Gastroesophageal sphincter (tissue), 4 donors: ENCODE measurements at regions not wholly inside any gene's neighbourhood (a gene's known extent, or its start where the extent isn't known, plus 50 kb on each side); places are given as distances from the start of the nearest gene placed in this dataset.

Experiments used
- ATAC-seq: fragments of 150-250 bp; one replicate; pipeline ENCODE4 v1.9.1; 2016; ENCODE audit warnings: mild to moderate bottlenecking, moderate library complexity
- H3K27ac ChIP-seq, 4 donors: fragments of 200-600 bp; sonication (generic) in 3 of 4; 1 replicate in 3 of 4; 2 replicates in 1 of 4; pipeline ENCODE4 v1.5.1; 2016 to 2019
- H3K27me3 ChIP-seq: fragments of 200-600 bp; sonication (generic); one replicate; pipeline ENCODE4 v1.5.1; 2019
- H3K36me3 ChIP-seq, 2 donors: fragments of 200-600 bp; sonication (generic); one replicate each; pipeline ENCODE4 v1.5.1; 2019; ENCODE audit warnings: control low read depth in 1 of 2
- H3K4me1 ChIP-seq, 3 donors: fragments of 200-600 bp; sonication (generic); 1 replicate in 2 of 3; 2 replicates in 1 of 3; pipeline ENCODE4 v1.5.1; 2016 to 2019; ENCODE audit warnings: control low read depth in 2 of 3
- H3K4me3 ChIP-seq, 2 donors: fragments of 200-600 bp; sonication (generic); one replicate each; pipeline ENCODE4 v1.5.1; 2019; ENCODE audit warnings: mild to moderate bottlenecking in 1 of 2, moderate library complexity in 1 of 2
- H3K9me3 ChIP-seq, 3 donors: fragments of 200-600 bp; sonication (generic); one replicate each; pipeline ENCODE4 v1.5.1; 2017 to 2019; ENCODE audit warnings: control low read depth in 2 of 3
- EP300 ChIP-seq: sonication (generic); formaldehyde crosslinking; IDR thresholded peaks from one replicate; pipeline ENCODE4 v1.6.1; 2017; ENCODE audit warnings: antibody characterized with exemption, mild to moderate bottlenecking
- POLR2A ChIP-seq, 2 donors: fragments of 450-650 bp; IDR thresholded peaks; one replicate each; pipeline ENCODE4 v1.6.1; 2017; ENCODE audit warnings: antibody characterized with exemption in 2 of 2, mild to moderate bottlenecking in 2 of 2, moderate library complexity in 1 of 2
- POLR2AphosphoS5 ChIP-seq: sonication (generic); formaldehyde crosslinking; IDR thresholded peaks from one replicate; pipeline ENCODE4 v1.6.1; 2017; ENCODE audit warnings: antibody characterized with exemption
- WGBS, 2 donors: methylation state at CpG; one replicate each; pipeline ENCODE4 v1.1.5; 2018; ENCODE audit warnings: low coverage in 1 of 2; 5-methylcytosine and 5-hydroxymethylcytosine counted together
- TF ChIP-seq, protein P1 (sequence below), 4 experiments: fragments of 200-600 bp in 2 of 4; fragments of 450-650 bp in 2 of 4; sonication (generic) in 1 of 4; IDR thresholded peaks; one replicate each; pipeline ENCODE4 v1.5.1; 2017 to 2019; ENCODE audit warnings: antibody characterized with exemption in 4 of 4, mild to moderate bottlenecking in 2 of 4, moderate library complexity in 2 of 4

DNA sequence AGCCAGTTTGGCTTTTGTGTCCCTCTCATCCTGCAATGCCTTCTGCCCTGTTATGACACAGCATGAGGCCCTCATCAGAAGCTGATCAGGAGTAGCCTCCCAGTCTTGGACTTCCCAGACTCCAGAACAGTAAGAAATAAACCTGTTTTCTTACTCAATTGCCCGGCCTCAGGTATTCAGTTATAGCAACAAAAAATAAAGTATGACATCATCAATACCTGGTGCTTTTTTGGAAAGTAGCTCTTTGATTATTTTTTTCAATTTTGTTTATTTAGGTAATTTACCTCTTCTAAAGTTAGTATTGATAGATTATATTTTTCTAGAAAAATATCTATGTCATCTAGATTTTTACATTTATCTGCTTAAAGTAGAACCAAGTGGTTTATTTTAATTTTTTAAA is 112.8 kb upstream of the CES5A start:
- WGBS, 2 donors = 100% methylated on average over 1 of the region's 1 CpG
- Histone ChIP-seq H3K4me1 (no peaks in the 10 kb centered on the region), H3K4me3 (no peak overlapping the region), H3K36me3 (no peaks in the 10 kb centered on the region), H3K9me3 (no peaks in the 10 kb centered on the region), H3K27ac (no peak overlapping the region), H3K27me3 (no peaks in the 10 kb centered on the region)
- ATAC-seq = no peak
- TF ChIP-seq POLR2A (IDR thresholded peaks at IDR 0.05) (no peak), POLR2AphosphoS5 (no peak), EP300 (no peak)
- TF ChIP-seq, protein P1, sequence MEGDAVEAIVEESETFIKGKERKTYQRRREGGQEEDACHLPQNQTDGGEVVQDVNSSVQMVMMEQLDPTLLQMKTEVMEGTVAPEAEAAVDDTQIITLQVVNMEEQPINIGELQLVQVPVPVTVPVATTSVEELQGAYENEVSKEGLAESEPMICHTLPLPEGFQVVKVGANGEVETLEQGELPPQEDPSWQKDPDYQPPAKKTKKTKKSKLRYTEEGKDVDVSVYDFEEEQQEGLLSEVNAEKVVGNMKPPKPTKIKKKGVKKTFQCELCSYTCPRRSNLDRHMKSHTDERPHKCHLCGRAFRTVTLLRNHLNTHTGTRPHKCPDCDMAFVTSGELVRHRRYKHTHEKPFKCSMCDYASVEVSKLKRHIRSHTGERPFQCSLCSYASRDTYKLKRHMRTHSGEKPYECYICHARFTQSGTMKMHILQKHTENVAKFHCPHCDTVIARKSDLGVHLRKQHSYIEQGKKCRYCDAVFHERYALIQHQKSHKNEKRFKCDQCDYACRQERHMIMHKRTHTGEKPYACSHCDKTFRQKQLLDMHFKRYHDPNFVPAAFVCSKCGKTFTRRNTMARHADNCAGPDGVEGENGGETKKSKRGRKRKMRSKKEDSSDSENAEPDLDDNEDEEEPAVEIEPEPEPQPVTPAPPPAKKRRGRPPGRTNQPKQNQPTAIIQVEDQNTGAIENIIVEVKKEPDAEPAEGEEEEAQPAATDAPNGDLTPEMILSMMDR (IDR thresholded peaks at IDR 0.05) = no peak

GRCh38 chr16:55982597-55982996 is 107.4 kb upstream of the CES5A start:
- Histone ChIP-seq H3K36me3 (no peaks in the 10 kb centered on the region), H3K27me3 (no peaks in the 10 kb centered on the region), H3K4me1 (no peaks in the 10 kb centered on the region), H3K4me3 (no peak overlapping the region), H3K27ac (no peak overlapping the region), H3K9me3 (no peaks in the 10 kb centered on the region)
- ATAC-seq = no peak
- TF ChIP-seq EP300 (no peak), POLR2A (IDR thresholded peaks at IDR 0.05) (no peak), POLR2AphosphoS5 (no peak)
- TF ChIP-seq, protein P1 (IDR thresholded peaks at IDR 0.05) = no peak
- WGBS, 2 donors = 75% methylated on average over 1 of the region's 1 CpG

DNA sequence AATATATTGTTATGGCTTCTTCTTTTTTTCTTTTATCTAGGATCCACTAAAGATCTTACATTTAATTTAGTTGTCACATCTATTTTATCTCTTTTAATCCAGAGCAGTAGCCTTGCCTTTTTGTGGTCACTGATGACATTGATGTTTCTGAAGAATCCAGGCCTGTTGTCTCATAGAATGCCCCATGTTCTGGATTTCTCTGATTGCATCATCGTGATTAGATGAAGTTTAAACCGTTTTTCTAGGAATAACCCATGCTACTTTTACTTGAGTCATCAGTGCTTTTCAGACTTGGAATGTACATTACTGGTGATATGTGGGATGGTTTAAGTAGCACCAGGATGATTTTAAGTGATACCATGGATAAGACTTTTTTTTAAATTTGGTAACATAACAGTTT is 106.4 kb upstream of the CES5A start:
- 71% methylated on average over 2 of the region's 2 CpGs; no CpG with 5 or more reads in 1 of the 2 donors for WGBS, 2 donors
- Histone ChIP-seq H3K36me3 (no peaks in the 10 kb centered on the region), H3K27ac (no peak overlapping the region), H3K9me3 (no peaks in the 10 kb centered on the region), H3K27me3 (no peaks in the 10 kb centered on the region), H3K4me1 (no peaks in the 10 kb centered on the region), H3K4me3 (no peak overlapping the region)
- ATAC-seq = no peak
- no peak for TF ChIP-seq POLR2A (IDR thresholded peaks at IDR 0.05)
- TF ChIP-seq EP300 = no peak
- TF ChIP-seq POLR2AphosphoS5 = no peak
- TF ChIP-seq, protein P1 (IDR thresholded peaks at IDR 0.05) = no peak

GRCh38 chr16:55976815-55977214 is 101.6 kb upstream of the CES5A start:
- ATAC-seq = no peak
- Histone ChIP-seq H3K36me3 (no peaks in the 10 kb centered on the region), H3K27me3 (no peaks in the 10 kb centered on the region), H3K4me1 (no peaks in the 10 kb centered on the region), H3K9me3 (no peaks in the 10 kb centered on the region), H3K4me3 (no peak overlapping the region), H3K27ac (no peak overlapping the region)
- TF ChIP-seq POLR2A (IDR thresholded peaks at IDR 0.05) = no peak
- TF ChIP-seq, protein P1 (IDR thresholded peaks at IDR 0.05) = no peak
- WGBS, 2 donors = 33 to 43% methylated on average over 2 of the region's 2 CpGs

- ATAC-seq = no peak
- no peaks in the 10 kb centered on the region for H3K27me3 ChIP-seq
- H3K4me3 ChIP-seq = no peak overlapping the region
- H3K9me3 ChIP-seq = no peaks in the 10 kb centered on the region
- TF ChIP-seq, protein P1 (IDR thresholded peaks at IDR 0.05) = no peak
- no peak for TF ChIP-seq POLR2A (IDR thresholded peaks at IDR 0.05)
- no peak for TF ChIP-seq EP300
- TF ChIP-seq POLR2AphosphoS5 = no peak
- 47 to 71% methylated on average over 3 to 5 of the region's 5 CpGs for WGBS, 2 donors
- H3K4me1 ChIP-seq = no peaks in the 10 kb centered on the region
- H3K27ac ChIP-seq = no peak overlapping the region
- no peaks in the 10 kb centered on the region for H3K36me3 ChIP-seq
These were observed 96.3 kb upstream of the CES5A start for GRCh38 chr16:55971447-55971846.
